Stimulated activated memory B cell treated with anti-CD40 and anti-IgM and Interleukin-4, amounts not matched to agents 10 μg/mL and 1 μg/mL and 100 μg/mL, for 72 hours (primary cell): ENCODE measurements at regions not wholly inside any gene's neighbourhood (a gene's known extent, or its start where the extent isn't known, plus 50 kb on each side); places are given as distances from the start of the nearest gene placed in this dataset.

Source experiments
- ATAC-seq: fragments of 150-1000 bp; cut with Tn5 transposase; 2 replicates; pipeline ENCODE4 v1.10.0; 2021
- H3K27ac Mint-ChIP-seq: one replicate; pipeline ENCODE4 v1.8.0; 2022; ENCODE audit warnings: mild to moderate bottlenecking, mixed read lengths
- H3K27me3 Mint-ChIP-seq: one replicate; pipeline ENCODE4 v1.8.0; 2022; ENCODE audit warnings: mixed read lengths
- H3K36me3 Mint-ChIP-seq: one replicate; pipeline ENCODE4 v1.8.0; 2022; ENCODE audit warnings: mixed read lengths
- H3K4me1 Mint-ChIP-seq: one replicate; pipeline ENCODE4 v1.8.0; 2022; ENCODE audit warnings: mixed read lengths
- H3K4me3 Mint-ChIP-seq: one replicate; pipeline ENCODE4 v1.8.0; 2022; ENCODE audit warnings: mild to moderate bottlenecking, moderate library complexity, mixed read lengths
- H3K9me3 Mint-ChIP-seq: one replicate; pipeline ENCODE4 v1.8.0; 2022; ENCODE audit warnings: mixed read lengths

DNA sequence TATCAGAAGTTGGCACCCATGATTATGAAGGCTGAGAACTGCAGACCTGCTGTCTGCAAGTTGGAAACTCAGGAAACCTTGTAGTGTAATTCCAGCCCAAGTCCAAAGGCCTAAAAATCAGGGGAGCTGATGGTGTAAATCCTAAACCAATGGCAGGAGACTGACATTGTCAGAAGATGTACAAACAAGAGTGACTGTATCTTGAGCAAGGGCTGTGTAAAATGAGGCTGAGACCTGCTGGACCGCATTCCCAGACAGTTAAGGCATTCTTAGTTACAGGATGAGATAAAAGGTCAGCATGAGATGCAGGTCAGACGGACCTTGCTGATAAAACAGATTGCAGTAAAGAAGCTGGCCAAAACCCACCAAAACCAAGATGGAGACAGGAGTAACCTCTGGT, 147.7 kb downstream of the COG6 start:
- Mint-ChIP-seq H3K9me3 (peaks cover 6% of the 10 kb centered on the region), H3K4me3 (no peak overlapping the region), H3K4me1 (peaks cover 4% of the 10 kb centered on the region), H3K27me3 (peaks cover 17% of the 10 kb centered on the region), H3K36me3 (no peaks in the 10 kb centered on the region), H3K27ac (no peak overlapping the region)
- no peak for ATAC-seq

DNA sequence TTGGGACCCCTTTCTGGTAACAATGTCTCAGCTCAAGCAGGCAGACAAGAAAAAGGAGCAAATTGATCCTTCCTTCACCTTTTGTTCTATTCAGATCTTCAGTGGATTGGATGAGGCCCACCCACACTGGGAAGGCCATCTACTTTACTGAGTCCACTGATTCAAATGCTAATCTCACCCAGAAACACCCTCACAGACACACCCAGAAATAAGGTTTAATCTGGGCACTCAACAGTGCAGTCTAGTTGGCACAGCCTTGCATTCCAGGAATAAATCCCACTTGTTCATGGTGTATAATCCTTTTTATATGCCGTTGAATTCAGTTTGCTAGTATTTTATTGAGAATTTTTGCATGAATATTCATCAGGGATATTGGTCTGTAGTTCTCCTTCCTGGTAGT, 148.4 kb downstream of the COG6 start:
- H3K27me3 Mint-ChIP-seq, result peaks cover 17% of the 10 kb centered on the region
- H3K36me3 Mint-ChIP-seq, result no peaks in the 10 kb centered on the region
- no peak overlapping the region for H3K4me3 Mint-ChIP-seq
- no peak overlapping the region for H3K27ac Mint-ChIP-seq
- peaks cover 6% of the 10 kb centered on the region for H3K9me3 Mint-ChIP-seq
- ATAC-seq, result no peak
- H3K4me1 Mint-ChIP-seq, result peaks cover 4% of the 10 kb centered on the region

DNA sequence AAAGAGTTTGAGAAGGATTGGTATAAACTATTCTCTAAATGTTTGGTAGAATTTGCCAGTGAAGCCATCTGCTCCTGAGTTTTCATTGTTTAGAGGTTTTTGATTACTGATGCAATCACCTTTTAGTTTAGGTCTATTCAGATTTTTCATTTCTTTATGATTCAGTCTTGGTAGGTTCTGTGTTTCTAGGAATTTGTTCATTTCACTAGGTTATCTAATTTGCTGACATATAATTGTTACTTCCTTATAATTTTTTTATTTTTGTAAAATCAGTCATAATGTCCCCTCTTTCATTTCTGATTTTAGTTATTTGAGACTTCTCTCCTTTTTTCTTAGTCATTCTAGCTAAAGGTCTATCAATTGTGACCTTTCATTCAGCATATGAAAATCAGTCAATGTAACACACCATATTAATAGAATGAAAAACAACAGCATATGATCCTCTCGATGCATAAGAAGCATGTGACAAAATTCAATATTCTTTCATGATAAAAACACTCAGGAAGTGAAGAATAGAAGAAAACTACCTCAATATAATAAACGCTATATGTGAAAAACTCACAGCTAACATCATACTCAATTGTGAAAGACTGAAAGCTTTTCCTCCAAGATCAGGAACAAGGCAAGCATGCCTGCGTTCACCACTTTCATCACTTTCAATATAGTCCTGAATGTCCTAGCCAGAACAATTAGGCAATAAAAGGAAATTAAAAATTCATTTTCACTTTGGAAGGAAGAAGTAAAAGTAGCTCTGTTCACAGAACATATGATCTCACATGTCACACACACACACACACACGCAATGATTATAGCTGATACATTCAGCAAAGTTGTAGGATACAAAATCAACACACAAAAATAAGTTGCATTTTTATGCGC, 149.1 kb downstream of the COG6 start:
- no peak for ATAC-seq
- H3K27me3 Mint-ChIP-seq, result peaks cover 19% of the 10 kb centered on the region
- no peak overlapping the region for H3K4me3 Mint-ChIP-seq
- H3K27ac Mint-ChIP-seq, result no peak overlapping the region
- peaks cover 4% of the 10 kb centered on the region for H3K4me1 Mint-ChIP-seq
- H3K9me3 Mint-ChIP-seq, result peaks cover 6% of the 10 kb centered on the region
- H3K36me3 Mint-ChIP-seq, result no peaks in the 10 kb centered on the region

DNA sequence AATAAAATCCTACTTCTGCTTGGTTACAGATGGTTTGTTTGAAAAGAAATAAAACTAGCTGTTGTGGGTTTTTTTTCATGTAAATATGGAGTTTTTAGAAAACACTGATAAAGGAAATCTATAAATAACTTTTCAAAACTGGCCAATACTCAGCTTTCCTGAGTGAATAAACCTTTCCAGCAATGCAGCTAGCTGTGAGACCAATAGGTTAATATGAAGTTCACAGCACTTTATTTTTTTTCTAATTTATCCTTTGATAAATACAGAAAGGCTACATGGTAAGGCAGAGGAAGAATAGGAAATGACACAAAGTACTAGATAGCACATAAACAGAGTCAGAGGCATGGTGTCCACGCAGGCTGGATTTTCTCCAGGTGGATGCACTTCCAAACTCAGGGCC, 154.0 kb downstream of the COG6 start:
- no peak overlapping the region for H3K27ac Mint-ChIP-seq
- H3K4me3 Mint-ChIP-seq, result no peak overlapping the region
- no peak for ATAC-seq
- peaks cover 36% of the 10 kb centered on the region for H3K27me3 Mint-ChIP-seq
- H3K9me3 Mint-ChIP-seq, result no peaks in the 10 kb centered on the region
- no peaks in the 10 kb centered on the region for H3K36me3 Mint-ChIP-seq
- H3K4me1 Mint-ChIP-seq, result peaks cover 3% of the 10 kb centered on the region

DNA sequence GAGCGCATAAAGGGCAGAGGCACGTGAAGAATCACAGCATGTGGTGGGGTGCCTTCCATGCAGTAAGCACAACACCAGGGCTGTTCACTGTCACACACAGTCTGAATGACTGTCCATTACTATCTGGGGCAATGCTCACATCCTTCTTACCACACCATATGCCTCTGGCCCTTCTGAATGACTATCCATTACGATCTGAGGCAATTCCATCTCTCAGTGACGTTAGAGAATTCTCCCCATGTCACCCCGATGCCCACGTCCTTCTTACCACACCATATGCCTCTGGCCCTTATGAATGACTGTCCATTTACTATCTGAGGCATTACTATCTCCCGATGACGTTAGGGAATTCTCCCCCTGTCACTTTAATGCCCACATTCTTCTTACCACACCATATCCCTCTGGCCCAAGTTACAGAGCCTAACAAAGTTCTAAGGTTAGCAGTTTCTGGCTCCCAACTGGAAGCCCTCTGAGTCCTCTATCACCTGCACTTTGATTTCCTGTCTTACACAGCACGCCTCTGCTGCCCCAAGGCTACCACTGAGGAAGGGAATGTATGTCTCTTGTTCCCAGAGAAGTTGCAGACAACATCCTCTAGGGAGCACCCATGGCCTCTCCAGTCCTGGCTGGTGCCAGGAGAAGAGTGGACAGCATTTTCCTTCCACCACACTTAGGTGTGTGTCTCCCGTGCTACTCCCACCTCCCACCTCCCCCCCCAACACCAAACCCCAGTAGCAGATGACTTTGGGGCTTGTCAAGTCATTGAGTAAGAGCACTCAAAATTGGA, 154.8 kb downstream of the COG6 start:
- Mint-ChIP-seq H3K27me3 (peaks cover 32% of the 10 kb centered on the region), H3K4me1 (no peaks in the 10 kb centered on the region), H3K36me3 (no peaks in the 10 kb centered on the region), H3K9me3 (no peaks in the 10 kb centered on the region), H3K4me3 (no peak overlapping the region), H3K27ac (no peak overlapping the region)
- ATAC-seq, result no peak

DNA sequence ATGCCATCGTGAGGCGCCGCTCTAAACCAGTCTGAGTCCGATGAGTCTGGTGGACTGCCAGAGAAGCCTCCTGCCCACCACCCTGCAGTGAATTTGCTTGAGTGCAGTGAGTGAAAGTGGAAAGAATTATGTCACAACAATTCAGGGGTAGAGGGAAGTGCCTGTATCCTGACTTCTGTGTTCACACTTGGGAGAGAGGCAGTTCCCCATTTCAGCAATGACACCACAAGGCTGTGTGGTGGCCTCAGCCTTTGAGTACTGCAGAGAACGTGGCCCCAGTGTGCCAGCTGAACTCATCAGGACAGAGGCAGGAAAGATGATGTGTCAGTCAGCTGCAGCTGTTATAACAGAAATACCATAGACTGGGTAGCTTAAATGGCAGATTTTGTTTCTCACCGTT, 155.6 kb downstream of the COG6 start:
- ATAC-seq, result no peak
- H3K36me3 Mint-ChIP-seq, result no peaks in the 10 kb centered on the region
- no peaks in the 10 kb centered on the region for H3K4me1 Mint-ChIP-seq
- no peaks in the 10 kb centered on the region for H3K9me3 Mint-ChIP-seq
- H3K4me3 Mint-ChIP-seq, result no peak overlapping the region
- peaks cover 31% of the 10 kb centered on the region for H3K27me3 Mint-ChIP-seq
- H3K27ac Mint-ChIP-seq, result no peak overlapping the region

DNA sequence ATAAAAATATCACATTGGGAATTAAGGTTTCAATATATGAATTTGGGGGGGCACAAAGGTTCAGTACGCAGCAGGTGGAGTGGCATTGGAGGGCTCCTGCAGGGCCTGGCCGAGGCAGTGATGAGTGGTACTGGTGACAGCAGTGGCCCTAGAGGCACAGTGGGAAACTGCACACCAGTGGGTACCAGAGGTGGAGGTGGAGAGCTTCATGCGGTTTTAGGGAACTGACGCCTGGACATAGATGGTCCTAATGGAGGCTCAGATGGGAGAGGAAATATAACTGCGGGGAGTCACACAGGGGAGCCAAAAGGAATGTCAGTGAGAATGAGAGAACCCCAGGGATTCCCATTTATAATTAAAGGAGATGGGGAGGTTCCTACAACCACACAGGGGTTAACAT, 156.2 kb downstream of the COG6 start:
- no peaks in the 10 kb centered on the region for H3K36me3 Mint-ChIP-seq
- no peak overlapping the region for H3K27ac Mint-ChIP-seq
- H3K4me1 Mint-ChIP-seq, result no peaks in the 10 kb centered on the region
- H3K27me3 Mint-ChIP-seq, result peaks cover 25% of the 10 kb centered on the region
- H3K4me3 Mint-ChIP-seq, result no peak overlapping the region
- no peaks in the 10 kb centered on the region for H3K9me3 Mint-ChIP-seq
- ATAC-seq, result no peak

DNA sequence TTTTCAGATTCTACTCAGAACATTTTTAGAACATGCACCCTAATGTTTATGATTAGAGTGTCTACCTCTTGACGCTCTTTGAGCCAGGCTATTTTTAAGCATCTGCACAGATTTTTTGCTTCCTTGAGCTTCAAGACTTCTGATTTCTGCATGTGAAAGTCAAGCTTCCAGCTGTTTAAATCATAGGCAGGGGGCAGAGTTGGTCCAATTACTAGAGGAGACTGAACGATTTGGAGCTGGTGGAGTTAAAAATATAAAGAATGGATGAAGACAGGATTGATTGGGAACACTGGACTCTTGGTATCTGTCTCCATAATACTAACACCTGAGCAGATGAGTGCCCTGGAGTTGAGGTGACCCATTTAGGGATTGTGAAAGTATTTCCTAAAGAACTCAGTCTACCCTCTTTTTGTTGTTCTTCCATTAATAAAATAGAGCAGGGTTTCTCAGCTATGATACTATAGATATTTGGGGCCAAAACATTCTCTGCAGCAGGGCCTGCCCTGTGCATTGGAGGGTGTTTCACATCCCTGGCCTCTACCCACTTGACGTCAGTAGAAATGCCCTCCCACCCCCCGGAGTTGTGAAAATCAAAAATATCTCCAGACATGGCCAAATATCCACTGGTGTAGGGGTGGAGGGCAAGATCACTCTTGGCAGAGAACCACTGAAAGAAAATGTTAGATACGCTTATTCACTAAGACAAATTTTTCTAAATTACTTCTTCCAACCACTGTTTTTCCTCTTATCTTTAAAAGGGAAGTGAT, 160.1 kb downstream of the COG6 start:
- H3K4me3 Mint-ChIP-seq, result no peak overlapping the region
- ATAC-seq, result no peak
- H3K36me3 Mint-ChIP-seq, result no peaks in the 10 kb centered on the region
- H3K27ac Mint-ChIP-seq, result no peak overlapping the region
- peaks cover 11% of the 10 kb centered on the region for H3K27me3 Mint-ChIP-seq
- H3K9me3 Mint-ChIP-seq, result no peaks in the 10 kb centered on the region
- no peaks in the 10 kb centered on the region for H3K4me1 Mint-ChIP-seq

DNA sequence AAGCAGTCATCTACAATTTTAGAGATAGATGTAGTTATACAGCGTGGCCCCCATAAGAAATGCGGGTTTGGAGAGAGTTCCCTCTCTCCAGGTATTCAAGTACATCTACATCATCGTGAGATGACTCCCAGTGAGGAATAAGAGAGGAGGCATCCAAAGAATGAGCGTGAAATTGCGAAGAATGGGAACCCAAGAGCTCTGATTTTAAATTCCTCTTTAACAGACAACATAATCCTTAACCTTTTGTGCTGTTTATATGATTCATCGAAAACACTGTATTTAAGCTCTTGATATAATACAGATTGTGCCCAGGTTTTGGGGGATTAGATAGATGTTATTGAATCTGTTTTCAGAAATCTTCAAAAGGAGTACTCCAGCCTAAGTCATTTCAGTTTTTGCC, 161.5 kb downstream of the COG6 start:
- Mint-ChIP-seq H3K9me3 (no peaks in the 10 kb centered on the region), H3K27me3 (peaks cover 2% of the 10 kb centered on the region), H3K36me3 (no peaks in the 10 kb centered on the region), H3K4me3 (no peak overlapping the region), H3K27ac (no peak overlapping the region), H3K4me1 (peaks cover 10% of the 10 kb centered on the region)
- no peak for ATAC-seq

DNA sequence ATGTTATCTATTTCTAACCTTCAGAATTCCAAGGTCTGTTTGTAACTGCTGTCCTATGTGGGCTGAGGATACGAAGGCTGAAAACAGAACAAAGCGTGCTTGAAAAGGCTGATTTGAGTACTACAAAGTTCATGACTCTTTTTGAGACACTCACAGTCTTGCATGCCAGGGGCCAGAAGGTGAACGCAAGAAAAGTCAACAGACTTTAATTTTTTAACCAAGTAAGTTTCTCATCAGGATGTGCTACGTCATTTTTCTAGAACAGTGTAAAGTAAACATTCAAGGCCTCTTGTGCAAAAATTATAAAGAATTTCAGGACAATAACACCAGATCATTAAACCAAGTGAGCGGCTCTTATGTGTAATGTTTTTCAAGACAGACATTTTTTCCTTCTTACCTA, 163.5 kb downstream of the COG6 start:
- Mint-ChIP-seq H3K27ac (no peak overlapping the region), H3K4me3 (no peak overlapping the region), H3K36me3 (no peaks in the 10 kb centered on the region), H3K27me3 (no peaks in the 10 kb centered on the region), H3K9me3 (no peaks in the 10 kb centered on the region), H3K4me1 (peaks cover 16% of the 10 kb centered on the region)
- ATAC-seq, result no peak

DNA sequence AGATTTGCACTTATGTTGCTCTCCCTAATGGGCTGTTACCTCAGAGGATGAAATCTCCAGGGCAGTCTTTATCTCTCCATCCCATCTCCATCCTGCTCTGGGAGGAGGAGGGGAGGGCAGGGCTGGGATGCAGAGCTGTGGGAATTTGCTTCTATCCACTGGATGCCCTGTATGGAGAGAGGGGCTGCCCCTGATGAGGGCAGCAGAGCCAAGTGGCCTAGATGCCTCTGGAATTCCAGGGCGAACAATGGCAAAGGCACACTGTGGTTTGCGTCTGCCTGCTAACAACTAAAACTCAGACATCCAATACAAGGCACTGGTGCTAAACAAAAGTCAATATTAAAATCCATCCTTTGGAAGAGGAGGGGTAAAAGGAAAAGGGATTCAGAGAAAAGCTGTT, 165.1 kb downstream of the COG6 start:
- Mint-ChIP-seq H3K4me1 (peaks cover 16% of the 10 kb centered on the region), H3K4me3 (no peak overlapping the region), H3K27ac (no peak overlapping the region), H3K9me3 (no peaks in the 10 kb centered on the region), H3K36me3 (no peaks in the 10 kb centered on the region), H3K27me3 (no peaks in the 10 kb centered on the region)
- ATAC-seq, result no peak

DNA sequence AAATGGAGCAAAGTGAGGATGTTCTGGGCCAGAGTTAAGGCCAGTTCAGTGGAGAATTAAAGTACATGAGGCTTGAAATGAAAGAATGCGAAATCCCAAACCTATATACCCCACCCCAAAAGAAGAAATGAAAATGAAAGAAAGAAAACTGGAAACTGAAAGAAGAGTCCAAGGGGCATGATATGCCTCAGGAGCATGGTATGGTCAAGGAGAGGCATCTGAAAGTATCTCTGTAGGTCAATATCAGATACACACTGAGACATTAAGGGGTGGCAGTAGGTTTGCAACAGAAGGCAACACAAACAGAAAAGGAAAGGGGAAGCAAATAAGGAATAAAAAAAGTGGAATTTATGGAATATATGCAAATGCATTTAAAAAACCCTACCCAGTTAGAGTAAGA, 166.5 kb downstream of the COG6 start:
- H3K9me3 Mint-ChIP-seq, result no peaks in the 10 kb centered on the region
- H3K36me3 Mint-ChIP-seq, result no peaks in the 10 kb centered on the region
- H3K27me3 Mint-ChIP-seq, result no peaks in the 10 kb centered on the region
- peaks cover 16% of the 10 kb centered on the region for H3K4me1 Mint-ChIP-seq
- no peak overlapping the region for H3K4me3 Mint-ChIP-seq
- ATAC-seq, result peak; percentile 39
- H3K27ac Mint-ChIP-seq, result no peak overlapping the region

DNA sequence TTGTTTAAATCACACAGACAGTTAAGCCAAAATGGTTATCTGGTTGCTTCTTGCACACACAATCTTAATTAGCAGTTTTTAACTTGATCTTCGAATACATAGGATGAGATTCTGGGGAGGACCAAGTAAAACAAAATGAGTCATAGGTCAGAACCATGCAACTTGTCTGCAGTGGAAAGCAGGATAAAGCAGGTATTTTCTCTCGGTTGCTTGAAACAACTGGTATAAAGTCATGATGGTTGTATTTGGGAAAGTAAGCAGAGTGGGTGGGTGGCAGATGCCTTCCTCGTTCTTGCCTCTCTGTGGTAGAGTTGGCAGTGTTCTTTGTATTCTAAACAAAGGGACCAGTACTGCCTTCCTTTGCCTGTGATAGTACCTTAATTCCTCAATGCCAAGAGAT, 167.0 kb downstream of the COG6 start:
- Mint-ChIP-seq H3K36me3 (no peaks in the 10 kb centered on the region), H3K4me3 (no peak overlapping the region), H3K9me3 (no peaks in the 10 kb centered on the region), H3K27me3 (no peaks in the 10 kb centered on the region), H3K4me1 (peaks cover 16% of the 10 kb centered on the region), H3K27ac (no peak overlapping the region)
- no peak for ATAC-seq

DNA sequence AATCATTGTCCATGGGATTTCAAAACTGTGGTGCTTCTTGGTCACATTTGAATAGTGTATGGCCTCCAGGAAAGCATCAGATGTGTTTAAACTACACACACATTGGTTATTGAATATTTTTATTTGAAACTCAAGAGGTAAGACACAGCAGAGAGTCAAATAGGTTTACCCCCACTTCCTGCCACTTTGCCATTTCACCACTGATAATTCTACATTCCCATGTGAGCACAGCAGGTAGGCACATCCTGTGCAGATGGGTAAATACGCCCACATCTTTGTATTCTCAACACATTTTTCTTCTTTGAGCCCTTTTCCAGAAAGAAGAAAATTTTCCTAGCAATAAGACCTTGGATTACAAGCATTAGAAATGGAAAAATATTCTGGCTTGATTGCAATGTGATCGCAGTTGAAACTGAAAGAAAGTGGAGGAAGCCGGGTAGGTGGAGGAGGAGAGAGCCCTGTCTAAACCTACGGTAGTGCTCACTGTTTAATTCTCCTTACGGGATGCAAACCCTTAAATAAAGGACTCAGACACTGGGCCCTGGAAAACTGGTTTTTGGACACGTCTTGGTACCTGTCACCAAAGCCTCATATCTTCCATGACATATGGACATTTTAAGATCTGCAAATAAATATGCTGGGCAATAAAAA, 167.7 kb downstream of the COG6 start:
- Mint-ChIP-seq H3K9me3 (no peaks in the 10 kb centered on the region), H3K4me3 (no peak overlapping the region), H3K27ac (no peak overlapping the region), H3K4me1 (peaks cover 16% of the 10 kb centered on the region), H3K27me3 (no peaks in the 10 kb centered on the region), H3K36me3 (no peaks in the 10 kb centered on the region)
- no peak for ATAC-seq

DNA sequence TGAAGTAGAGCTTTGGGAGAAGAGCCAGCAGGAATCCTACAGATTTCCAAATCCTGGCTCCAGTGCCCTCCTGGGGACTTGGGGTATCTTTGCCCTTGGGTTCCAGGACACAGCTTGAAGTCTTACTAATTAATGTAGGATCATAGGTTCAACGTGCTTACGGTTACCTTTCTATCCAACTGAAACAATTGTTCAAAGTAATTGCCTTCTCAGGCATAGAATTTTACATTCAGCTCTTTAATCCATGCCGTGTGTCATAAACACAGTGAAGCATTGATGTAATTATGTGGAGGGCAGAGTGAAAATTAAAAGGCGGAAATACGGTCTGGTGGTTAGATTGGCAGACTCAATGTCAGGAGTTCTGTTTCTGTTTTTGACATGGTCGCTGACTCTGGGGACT, 170.4 kb downstream of the COG6 start:
- Mint-ChIP-seq H3K4me1 (peaks cover 16% of the 10 kb centered on the region), H3K36me3 (no peaks in the 10 kb centered on the region), H3K27ac (no peak overlapping the region), H3K4me3 (no peak overlapping the region), H3K9me3 (no peaks in the 10 kb centered on the region), H3K27me3 (peaks cover 7% of the 10 kb centered on the region)
- ATAC-seq, result no peak
